Prostate gland (tissue), 2 donors: ENCODE measurements at regions not wholly inside any gene's neighbourhood (a gene's known extent, or its start where the extent isn't known, plus 50 kb on each side); places are given as distances from the start of the nearest gene placed in this dataset.

ENCODE experiments used
- POLR2AphosphoS5 ChIP-seq: sonication (generic); formaldehyde crosslinking; IDR thresholded peaks from one replicate; pipeline ENCODE4 v1.6.1; 2017; ENCODE audit warnings: antibody characterized with exemption
- TF ChIP-seq, protein P1 (sequence below), 4 experiments: fragments of 200-600 bp in 2 of 4; fragments of 450-650 bp in 2 of 4; sonication (generic) in 2 of 4; IDR thresholded peaks; 1 replicate in 3 of 4; 2 replicates in 1 of 4; pipeline ENCODE4 v1.5.1; 2016 to 2019; ENCODE audit warnings: antibody characterized with exemption in 4 of 4, mild to moderate bottlenecking in 2 of 4, moderate library complexity in 2 of 4

DNA sequence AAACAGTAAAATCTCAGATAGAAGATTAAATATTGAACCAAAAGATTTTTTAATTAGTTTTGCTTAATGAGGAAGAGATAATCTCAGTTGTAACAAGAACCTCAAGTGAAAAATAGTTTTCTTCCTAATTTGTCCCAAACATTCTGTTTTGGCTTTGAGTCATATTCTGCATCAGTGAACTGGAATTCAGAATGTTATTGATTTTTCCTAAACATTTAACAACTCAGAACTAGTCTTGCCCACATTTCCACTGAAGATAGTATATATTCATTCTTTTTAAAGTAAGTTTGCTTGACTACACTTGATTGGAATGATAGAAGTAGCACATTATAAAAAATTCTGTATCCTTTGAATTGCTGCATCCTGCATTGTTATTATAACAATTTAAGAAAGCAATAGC is 85.7 kb upstream of the UGP2 start:
- TF ChIP-seq, protein P1, sequence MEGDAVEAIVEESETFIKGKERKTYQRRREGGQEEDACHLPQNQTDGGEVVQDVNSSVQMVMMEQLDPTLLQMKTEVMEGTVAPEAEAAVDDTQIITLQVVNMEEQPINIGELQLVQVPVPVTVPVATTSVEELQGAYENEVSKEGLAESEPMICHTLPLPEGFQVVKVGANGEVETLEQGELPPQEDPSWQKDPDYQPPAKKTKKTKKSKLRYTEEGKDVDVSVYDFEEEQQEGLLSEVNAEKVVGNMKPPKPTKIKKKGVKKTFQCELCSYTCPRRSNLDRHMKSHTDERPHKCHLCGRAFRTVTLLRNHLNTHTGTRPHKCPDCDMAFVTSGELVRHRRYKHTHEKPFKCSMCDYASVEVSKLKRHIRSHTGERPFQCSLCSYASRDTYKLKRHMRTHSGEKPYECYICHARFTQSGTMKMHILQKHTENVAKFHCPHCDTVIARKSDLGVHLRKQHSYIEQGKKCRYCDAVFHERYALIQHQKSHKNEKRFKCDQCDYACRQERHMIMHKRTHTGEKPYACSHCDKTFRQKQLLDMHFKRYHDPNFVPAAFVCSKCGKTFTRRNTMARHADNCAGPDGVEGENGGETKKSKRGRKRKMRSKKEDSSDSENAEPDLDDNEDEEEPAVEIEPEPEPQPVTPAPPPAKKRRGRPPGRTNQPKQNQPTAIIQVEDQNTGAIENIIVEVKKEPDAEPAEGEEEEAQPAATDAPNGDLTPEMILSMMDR (IDR thresholded peaks at IDR 0.05) = no peak
- no peak for TF ChIP-seq POLR2AphosphoS5
